Stomach (tissue), 8 donors: ENCODE measurements at regions not wholly inside any gene's neighbourhood (a gene's known extent, or its start where the extent isn't known, plus 50 kb on each side); places are given as distances from the start of the nearest gene placed in this dataset.

ENCODE experiments used
- DNase-seq, 2 donors: peaks; one replicate each; pipeline versions ENCODE4 v3.0.0 to v3.0.0-alpha.2; 2013 to 2019
- H3K27ac ChIP-seq, 5 donors: fragments of 200-600 bp in 4 of 5; sonication (generic) in 4 of 5; one replicate each; pipeline ENCODE4 v1.5.1; 2013 to 2019; ENCODE audit warnings: mild to moderate bottlenecking in 1 of 5, moderate library complexity in 1 of 5
- H3K27me3 ChIP-seq, 3 donors: fragments of 200-600 bp; sonication (generic); one replicate each; pipeline ENCODE4 v1.5.1; 2017 to 2019; ENCODE audit warnings: mixed run types in 1 of 3
- H3K36me3 ChIP-seq, 4 donors: fragments of 200-600 bp; sonication (generic); 1 replicate in 3 of 4; 2 replicates in 1 of 4; pipeline ENCODE4 v1.5.1; 2016 to 2019
- H3K4me1 ChIP-seq, 4 donors: fragments of 200-600 bp; sonication (generic); one replicate each; pipeline ENCODE4 v1.5.1; 2016 to 2019
- H3K4me3 ChIP-seq, 4 donors: fragments of 200-600 bp; sonication (generic) in 3 of 4; one replicate each; pipeline ENCODE4 v1.5.1; 2016 to 2019; ENCODE audit warnings: mild to moderate bottlenecking in 1 of 4
- H3K9me3 ChIP-seq, 4 donors: fragments of 200-600 bp; sonication (generic); one replicate each; pipeline ENCODE4 v1.5.1; 2016 to 2019
- EP300 ChIP-seq: sonication (generic); formaldehyde crosslinking; IDR thresholded peaks from one replicate; pipeline ENCODE4 v1.6.1; 2017; ENCODE audit warnings: antibody characterized with exemption
- POLR2A ChIP-seq, 4 donors: fragments of 450-650 bp; IDR thresholded peaks; one replicate each; pipeline ENCODE4 v1.6.1; 2016; ENCODE audit warnings: antibody characterized with exemption in 4 of 4, control low read depth in 2 of 4, mild to moderate bottlenecking in 1 of 4, moderate library complexity in 1 of 4
- POLR2AphosphoS5 ChIP-seq, 3 donors: sonication (generic); formaldehyde crosslinking; IDR thresholded peaks; one replicate each; pipeline ENCODE4 v1.6.1; 2016; ENCODE audit warnings: antibody characterized with exemption in 3 of 3
- WGBS, 5 donors: extraction: QIAGEN DNeasy Blood & Tissue Kit in 3 of 5; methylation state at CpG; one replicate each; pipeline versions ENCODE4 v1.1.5 to v1.1.7; 2013 to 2018; 5-methylcytosine and 5-hydroxymethylcytosine counted together
- intact Hi-C: fragments of 100-400 bp; cut with DNase I; formaldehyde crosslinking; loops from one replicate; pipeline ENCODE4 v1.15.1; 2023; ENCODE audit warnings: low total_unique reads
- TF ChIP-seq, protein P1 (sequence below), 7 experiments: fragments of 450-650 bp in 4 of 7; fragments of 200-600 bp in 3 of 7; sonication (generic) in 3 of 7; IDR thresholded peaks; one replicate each; pipeline ENCODE4 v1.5.1; 2016 to 2019; ENCODE audit warnings: antibody characterized with exemption in 7 of 7, control low read depth in 2 of 7, mild to moderate bottlenecking in 1 of 7
- donor health status: healthy with polysubstance abuse.
- donor health status: Bipolar disorder and iron deficiency.
- donor health status: healthy.

DNA sequence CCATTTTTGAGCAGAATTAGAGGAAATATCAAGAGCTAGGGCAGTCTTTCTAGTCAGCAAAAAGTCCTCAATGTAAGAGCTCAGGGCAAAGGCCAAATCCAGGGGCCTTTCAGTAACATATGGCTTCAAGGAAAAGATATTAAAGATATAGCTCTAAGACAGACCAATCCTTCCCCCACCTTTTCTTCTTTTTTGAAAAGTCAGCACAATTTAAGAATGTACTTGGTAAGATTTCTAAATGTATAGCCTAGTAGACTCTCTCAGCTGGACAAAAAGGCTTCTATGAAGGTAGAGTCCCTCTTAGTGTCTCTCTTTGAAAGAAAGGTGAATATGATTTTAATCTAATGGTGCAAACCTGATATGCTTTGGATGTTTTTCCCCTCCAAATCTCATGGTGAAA, 515.7 kb downstream of the VRK1 start:
- Histone ChIP-seq H3K27ac (no peak overlapping the region), H3K36me3 (no peaks in the 10 kb centered on the region)

DNA sequence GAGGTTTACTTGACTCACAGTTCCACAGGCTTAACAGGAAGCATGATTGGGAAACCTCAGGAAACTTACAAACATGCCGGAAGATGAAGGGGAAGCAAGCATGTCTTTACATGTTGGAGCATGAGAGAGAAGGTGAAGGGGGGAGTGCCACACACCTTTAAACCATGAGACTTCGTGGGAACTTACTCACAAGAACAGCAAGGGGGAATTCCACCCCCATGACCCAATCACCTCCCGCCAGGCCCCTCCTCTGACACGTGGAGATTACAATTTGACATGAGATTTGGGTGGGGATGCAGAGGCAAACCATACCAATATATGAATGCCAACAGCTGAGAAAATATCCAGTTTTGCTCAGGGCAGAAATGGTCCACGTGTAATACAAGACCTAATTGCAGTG, 518.6 kb downstream of the VRK1 start:
- no peaks in the 10 kb centered on the region for H3K4me1 ChIP-seq
- H3K9me3 ChIP-seq = peaks cover 0 to 17% (median 15%) of the 10 kb centered on the region in 4 donors
- H3K4me3 ChIP-seq = no peak overlapping the region
- intact Hi-C loops = no loop called here
- no peaks in the 10 kb centered on the region for H3K27me3 ChIP-seq
- TF ChIP-seq POLR2AphosphoS5 (IDR thresholded peaks at IDR 0.05) = no peak
- TF ChIP-seq EP300 = no peak
- TF ChIP-seq, protein P1, sequence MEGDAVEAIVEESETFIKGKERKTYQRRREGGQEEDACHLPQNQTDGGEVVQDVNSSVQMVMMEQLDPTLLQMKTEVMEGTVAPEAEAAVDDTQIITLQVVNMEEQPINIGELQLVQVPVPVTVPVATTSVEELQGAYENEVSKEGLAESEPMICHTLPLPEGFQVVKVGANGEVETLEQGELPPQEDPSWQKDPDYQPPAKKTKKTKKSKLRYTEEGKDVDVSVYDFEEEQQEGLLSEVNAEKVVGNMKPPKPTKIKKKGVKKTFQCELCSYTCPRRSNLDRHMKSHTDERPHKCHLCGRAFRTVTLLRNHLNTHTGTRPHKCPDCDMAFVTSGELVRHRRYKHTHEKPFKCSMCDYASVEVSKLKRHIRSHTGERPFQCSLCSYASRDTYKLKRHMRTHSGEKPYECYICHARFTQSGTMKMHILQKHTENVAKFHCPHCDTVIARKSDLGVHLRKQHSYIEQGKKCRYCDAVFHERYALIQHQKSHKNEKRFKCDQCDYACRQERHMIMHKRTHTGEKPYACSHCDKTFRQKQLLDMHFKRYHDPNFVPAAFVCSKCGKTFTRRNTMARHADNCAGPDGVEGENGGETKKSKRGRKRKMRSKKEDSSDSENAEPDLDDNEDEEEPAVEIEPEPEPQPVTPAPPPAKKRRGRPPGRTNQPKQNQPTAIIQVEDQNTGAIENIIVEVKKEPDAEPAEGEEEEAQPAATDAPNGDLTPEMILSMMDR (IDR thresholded peaks at IDR 0.05) = no peak
- no peak for TF ChIP-seq POLR2A (IDR thresholded peaks at IDR 0.05)
- H3K36me3 ChIP-seq = no peaks in the 10 kb centered on the region
- no peak overlapping the region for H3K27ac ChIP-seq
- WGBS, 5 donors = 55 to 64% (median 61%) methylated on average over 5 of the region's 5 CpGs
- DNase-seq = no peak

More for the DNA sequence above, 515.7 kb downstream of the VRK1 start:
- intact Hi-C loops = no loop called here
- Histone ChIP-seq H3K9me3 (peaks cover 0 to 17% (median 15%) of the 10 kb centered on the region in 4 donors), H3K4me1 (no peaks in the 10 kb centered on the region), H3K4me3 (no peak overlapping the region), H3K27me3 (no peaks in the 10 kb centered on the region)
- TF ChIP-seq, protein P1 (IDR thresholded peaks at IDR 0.05) = no peak
- TF ChIP-seq POLR2AphosphoS5 (IDR thresholded peaks at IDR 0.05) (no peak), POLR2A (IDR thresholded peaks at IDR 0.05) (no peak), EP300 (no peak)
- DNase-seq = no peak

DNA sequence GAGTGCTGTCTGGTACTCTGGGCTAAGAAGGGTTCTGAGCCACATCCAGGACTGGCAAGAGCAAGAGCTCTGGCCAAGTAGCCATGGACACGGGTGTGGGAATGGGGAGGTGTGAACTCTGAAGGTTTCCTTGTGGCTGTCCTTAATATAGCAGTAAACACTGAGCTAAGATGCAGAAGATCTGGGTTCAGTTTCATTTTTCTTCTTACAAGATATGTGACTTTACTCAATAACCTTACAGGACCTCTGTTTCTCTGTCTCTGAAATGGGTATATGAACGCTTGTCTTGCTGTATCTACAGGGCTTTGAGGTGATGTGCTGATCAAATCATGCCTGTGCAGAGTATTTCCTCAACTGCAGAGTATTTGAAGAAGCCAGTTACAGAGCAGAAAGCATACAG, 521.2 kb downstream of the VRK1 start:
- no peak for TF ChIP-seq POLR2AphosphoS5 (IDR thresholded peaks at IDR 0.05)
- WGBS, 5 donors = 67 to 87% (median 85%) methylated on average over 2 of the region's 2 CpGs
- intact Hi-C loops = no loop called here
- H3K36me3 ChIP-seq = no peaks in the 10 kb centered on the region
- H3K9me3 ChIP-seq = peaks cover 0 to 11% (median 9%) of the 10 kb centered on the region in 4 donors
- no peaks in the 10 kb centered on the region for H3K27me3 ChIP-seq
- DNase-seq = no peak
- H3K27ac ChIP-seq = no peak overlapping the region
- H3K4me1 ChIP-seq = no peaks in the 10 kb centered on the region
- H3K4me3 ChIP-seq = no peak overlapping the region

DNA sequence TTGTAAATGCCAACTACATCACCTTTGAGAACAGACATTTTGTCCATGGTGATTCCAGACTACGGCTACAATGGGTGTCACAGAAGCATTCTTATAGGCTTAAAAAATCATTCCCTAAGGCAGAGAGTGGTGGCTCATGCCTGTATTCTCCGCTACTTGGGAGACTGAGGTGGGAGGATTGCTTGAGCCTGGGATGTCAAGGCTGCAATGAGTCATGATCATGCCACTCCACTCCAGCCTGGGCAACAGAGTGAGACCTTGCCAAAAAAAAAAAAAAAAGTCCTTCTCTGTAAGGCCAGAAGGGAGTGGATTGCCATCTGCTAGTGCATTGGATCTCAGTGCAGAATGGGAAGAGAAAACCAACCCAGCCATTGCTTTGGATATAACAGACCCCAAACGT, 522.5 kb downstream of the VRK1 start:
- Histone ChIP-seq H3K27ac (no peak overlapping the region), H3K4me3 (no peak overlapping the region), H3K9me3 (no peaks in the 10 kb centered on the region), H3K4me1 (no peaks in the 10 kb centered on the region), H3K36me3 (no peaks in the 10 kb centered on the region), H3K27me3 (no peaks in the 10 kb centered on the region)
- no peak for DNase-seq
- TF ChIP-seq, protein P1 (IDR thresholded peaks at IDR 0.05) = no peak
- TF ChIP-seq EP300 = no peak
- no peak for TF ChIP-seq POLR2AphosphoS5 (IDR thresholded peaks at IDR 0.05)
- TF ChIP-seq POLR2A (IDR thresholded peaks at IDR 0.05) = no peak
- 75 to 82% (median 77%) methylated on average over 3 of the region's 3 CpGs for WGBS, 5 donors
- intact Hi-C loops = no loop called here

DNA sequence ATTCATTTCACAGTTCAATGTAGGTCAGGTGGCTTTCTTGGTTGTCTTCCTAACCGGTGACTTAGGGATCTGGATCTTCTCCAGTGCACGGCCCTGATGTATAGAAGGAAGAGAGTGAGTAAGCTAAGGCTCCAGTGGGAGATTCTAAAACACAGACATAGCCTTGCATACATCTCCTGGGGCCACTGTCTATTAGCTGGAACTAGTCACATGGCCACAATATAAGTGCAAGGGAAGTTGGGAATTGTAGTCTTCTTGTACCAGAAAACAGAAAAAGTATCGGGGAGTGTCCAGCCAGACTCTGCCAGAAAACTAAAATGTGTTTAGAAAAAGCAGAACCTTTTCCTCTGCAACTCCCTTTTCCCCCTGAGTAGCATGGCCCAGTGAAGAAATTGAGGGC, 531.6 kb downstream of the VRK1 start:
- Histone ChIP-seq H3K4me1 (no peaks in the 10 kb centered on the region), H3K27ac (no peak overlapping the region), H3K27me3 (no peaks in the 10 kb centered on the region), H3K4me3 (no peak overlapping the region), H3K9me3 (no peaks in the 10 kb centered on the region), H3K36me3 (no peaks in the 10 kb centered on the region)
- no peak for DNase-seq
- no peak for TF ChIP-seq EP300
- TF ChIP-seq POLR2AphosphoS5 (IDR thresholded peaks at IDR 0.05) = no peak
- TF ChIP-seq, protein P1 (IDR thresholded peaks at IDR 0.05) = no peak
- no peak for TF ChIP-seq POLR2A (IDR thresholded peaks at IDR 0.05)
- intact Hi-C loops = no loop called here
- 85 to 96% (median 92%) methylated on average over 3 of the region's 3 CpGs for WGBS, 5 donors
